K562 (cell line): ENCODE measurements at regions not wholly inside any gene's neighbourhood (a gene's known extent, or its start where the extent isn't known, plus 50 kb on each side); places are given as distances from the start of the nearest gene placed in this dataset.

Experiments
- ATAC-seq: fragments of 200-7000 bp; cut with Tn5 transposase; 3 replicates; pipeline ENCODE4 v1.9.1; 2020; ENCODE audit warnings: moderate library complexity
- BruUV-seq: library from RNA; stranded (reverse); fragments of 400-500 nt; replicated peaks from 2 replicates; lab custom pipeline; 2021; lab: Mats Ljungman, UMichigan
- CTCF ChIA-PET: fragments of 300-600 bp; formaldehyde crosslinking; extraction: SDS; loops from one replicate; lab custom pipeline; 2021; ENCODE audit warnings: low intra/inter-chr PET ratio; lab: Yijun Ruan, JAX
- POLR2A ChIA-PET: fragments of 300-600, 350-650 bp; sonication (Branson Sonifier 250); formaldehyde crosslinking; extraction: SDS; loops from one replicate; lab custom pipeline; 2021; ENCODE audit warnings: antibody characterized with exemption, inconsistent platforms; lab: Yijun Ruan, JAX
- DNase-seq, 4 experiments: peaks; one replicate each; pipeline versions ENCODE4 v3.0.0 to v3.0.0-alpha.2; 2011 to 2018; ENCODE audit warnings: low spot score in 3 of 4, mixed read lengths in 3 of 4; ENCODE audit errors: extremely low read depth in 1 of 4
- FAIRE-seq: peaks from 2 replicates; lab custom pipeline; 2011; peaks lifted over from hg19 to GRCh38; lab: Jason Lieb, UNC
- H2AFZ ChIP-seq: 2 replicates; pipeline ENCODE4 v1.6.0; 2011; ENCODE audit warnings: low read depth, low read length, control low read depth, inconsistent platforms
- H3K27ac ChIP-seq: fragments of 200-600 bp; 3 replicates; pipeline ENCODE4 v1.8.0; 2011; ENCODE audit warnings: low read depth, mild to moderate bottlenecking, control low read depth, inconsistent platforms, low read length, moderate library complexity, mixed read lengths; ENCODE audit errors: extremely low read depth
- H3K27me3 ChIP-seq, 2 experiments: fragments of 300-600 bp in 1 of 2; 2 replicates in 1 of 2; 3 replicates in 1 of 2; pipeline versions ENCODE4 v1.6.0 to v1.8.0; 2011; ENCODE audit warnings: inconsistent platforms in 2 of 2, low read length in 2 of 2, mild to moderate bottlenecking in 1 of 2, mixed read lengths in 1 of 2, moderate library complexity in 1 of 2; ENCODE audit not compliant: control insufficient read depth in 2 of 2, insufficient read depth in 2 of 2
- H3K36me3 ChIP-seq: fragments of 300-600 bp; 3 replicates; pipeline ENCODE4 v1.8.0; 2011; ENCODE audit warnings: mild to moderate bottlenecking, low read length, inconsistent platforms; ENCODE audit not compliant: control insufficient read depth, insufficient read depth
- H3K4me1 ChIP-seq, 2 experiments: fragments of 200-600 bp in 1 of 2; replicated peaks in 1 of 2; 2 replicates in 1 of 2; 3 replicates in 1 of 2; pipeline versions ENCODE4 v1.5.1 to v1.8.0; 2011; ENCODE audit warnings: inconsistent platforms in 2 of 2, low read length in 2 of 2, mild to moderate bottlenecking in 1 of 2, mixed read lengths in 1 of 2, moderate library complexity in 1 of 2; ENCODE audit not compliant: control insufficient read depth in 2 of 2, insufficient read depth in 2 of 2
- H3K4me2 ChIP-seq: 2 replicates; pipeline ENCODE4 v1.6.1; 2011; ENCODE audit warnings: low read length, control low read depth, inconsistent platforms, mixed read lengths; ENCODE audit not compliant: insufficient read depth
- H3K4me3 ChIP-seq: fragments of 200-600 bp; sonication (generic), shearing (Covaris generic); 2 replicates; pipeline ENCODE4 v1.5.1; 2016; ENCODE audit warnings: control low read depth, inconsistent platforms
- H3K79me2 ChIP-seq: fragments of 200-600 bp; 3 replicates; pipeline ENCODE4 v1.8.0; 2011; ENCODE audit warnings: low read length, inconsistent platforms; ENCODE audit not compliant: control insufficient read depth, insufficient read depth
- H3K9ac ChIP-seq, 2 experiments: 2 replicates each; pipeline versions ENCODE4 v1.6.0 to v1.6.1; 2011; ENCODE audit warnings: low read depth in 2 of 2, low read length in 2 of 2, control low read depth in 1 of 2, inconsistent platforms in 1 of 2, mild to moderate bottlenecking in 1 of 2, mixed read lengths in 1 of 2; ENCODE audit not compliant: insufficient read depth in 1 of 2
- H3K9me1 ChIP-seq: one replicate; pipeline ENCODE4 v1.6.0; 2011; ENCODE audit warnings: inconsistent platforms, mild to moderate bottlenecking, low read length, moderate library complexity; ENCODE audit not compliant: control insufficient read depth, insufficient read depth
- H3K9me3 ChIP-seq: replicated peaks from 2 replicates; pipeline ENCODE4 v1.5.1; 2011; ENCODE audit warnings: low read depth, low read length, inconsistent platforms; ENCODE audit not compliant: control insufficient read depth, insufficient read depth
- H4K20me1 ChIP-seq: replicated peaks from 2 replicates; pipeline ENCODE4 v1.6.1; 2011; ENCODE audit warnings: low read length, inconsistent platforms, mixed read lengths; ENCODE audit not compliant: control insufficient read depth, insufficient read depth
- BRF1 ChIP-seq: IDR thresholded peaks from 3 replicates; pipeline ENCODE4 v1.6.1; 2011; ENCODE audit warnings: borderline replicate concordance, mild to moderate bottlenecking; ENCODE audit not compliant: insufficient read length; ENCODE audit errors: extremely low read depth
- HMG20B ChIP-seq: fragments of 250-450 bp; sonication (Bioruptor Pico); IDR thresholded peaks from 2 replicates; pipeline ENCODE4 v1.5.0; 2021; ENCODE audit warnings: mild to moderate bottlenecking
- KAT2B ChIP-seq: IDR thresholded peaks from one replicate; pipeline ENCODE4 v1.6.1; 2012; ENCODE audit warnings: low read depth, mild to moderate bottlenecking, control low read depth, inconsistent platforms, low read length, moderate library complexity
- NCOA6 ChIP-seq: fragments of 450-650 bp; IDR thresholded peaks from 2 replicates; pipeline ENCODE4 v1.6.1; 2017; ENCODE audit warnings: mild to moderate bottlenecking
- PML ChIP-seq: IDR thresholded peaks from 2 replicates; pipeline ENCODE4 v1.6.1; 2012; ENCODE audit warnings: low read length, inconsistent platforms
- RAD21 ChIP-seq, 2 experiments: fragments of 250-450 bp in 1 of 2; fragments of 450-650 bp in 1 of 2; sonication (Bioruptor Pico) in 1 of 2; formaldehyde crosslinking in 1 of 2; IDR thresholded peaks in 1 of 2; conservative IDR thresholded peaks in 1 of 2; 2 replicates each; pipeline versions ENCODE4 v1.4.0 to v1.8.0; 2020 to 2022; ENCODE audit warnings: mild to moderate bottlenecking in 2 of 2, moderate library complexity in 1 of 2
- RB1 ChIP-seq: fragments of 450-650 bp; IDR thresholded peaks from 2 replicates; pipeline ENCODE4 v1.6.1; 2017; ENCODE audit warnings: low read depth, mild to moderate bottlenecking
- SIX5 ChIP-seq, 2 experiments: IDR thresholded peaks; 2 replicates each; pipeline ENCODE4 v1.6.1; 2011; ENCODE audit warnings: low read length in 2 of 2, borderline replicate concordance in 1 of 2, low read depth in 1 of 2, mild to moderate bottlenecking in 1 of 2, moderate library complexity in 1 of 2; ENCODE audit not compliant: insufficient read depth in 1 of 2
- XRCC5 ChIP-seq: fragments of 200-400 bp; formaldehyde crosslinking; IDR thresholded peaks from 2 replicates; pipeline ENCODE4 v1.6.1; 2017; ENCODE audit warnings: low read depth, mild to moderate bottlenecking, low read length
- ZNF146 ChIP-seq: IDR thresholded peaks from one replicate; pipeline ENCODE4 v1.6.1; 2018; ENCODE audit warnings: missing compliant biosample characterization; ENCODE audit not compliant: unreplicated experiment
- ZNF232 ChIP-seq: sonication (generic); formaldehyde crosslinking; IDR thresholded peaks from 2 replicates; pipeline ENCODE4 v1.8.0; 2022; ENCODE audit warnings: mild to moderate bottlenecking, missing genetic modification reagents
- ZNF347 ChIP-seq: fragments of 450-650 bp; formaldehyde crosslinking; IDR thresholded peaks from 2 replicates; pipeline ENCODE4 v1.4.0; 2020; ENCODE audit warnings: low read depth, mild to moderate bottlenecking, moderate library complexity
- ZNF507 ChIP-seq: conservative IDR thresholded peaks from 2 replicates; pipeline ENCODE4 v1.6.1; 2017; ENCODE audit warnings: missing genetic modification characterization, missing compliant biosample characterization
- ZSCAN32 ChIP-seq: fragments of 450-650 bp; formaldehyde crosslinking; IDR thresholded peaks from 2 replicates; pipeline ENCODE4 v1.4.0; 2020; ENCODE audit warnings: mild to moderate bottlenecking, moderate library complexity
- WGBS: fragments of 100-300 bp; shearing (Covaris generic); methylation state at CpG from one replicate; pipeline ENCODE4 v1.1.6; 2016; ENCODE audit warnings: low coverage, mixed read lengths; ENCODE audit not compliant: insufficient coverage; ENCODE audit errors: missing lambda C conversion rate; 5-methylcytosine and 5-hydroxymethylcytosine counted together
- in situ Hi-C: fragments of 300-500 bp; cut with MboI; formaldehyde crosslinking; loops from 4 replicates; pipeline ENCODE4 v1.15.0; 2018; ENCODE audit warnings: inconsistent platforms, mixed read lengths
- intact Hi-C: fragments of 100-400 bp; cut with micrococcal nuclease; formaldehyde crosslinking; loops from 2 replicates; pipeline ENCODE4 v1.14.2; 2022
- TF ChIP-seq, protein P1 (sequence below): fragments of 250-450 bp; sonication (Bioruptor Pico); IDR thresholded peaks from 2 replicates; pipeline ENCODE4 v1.4.0; 2020; ENCODE audit warnings: borderline replicate concordance

DNA sequence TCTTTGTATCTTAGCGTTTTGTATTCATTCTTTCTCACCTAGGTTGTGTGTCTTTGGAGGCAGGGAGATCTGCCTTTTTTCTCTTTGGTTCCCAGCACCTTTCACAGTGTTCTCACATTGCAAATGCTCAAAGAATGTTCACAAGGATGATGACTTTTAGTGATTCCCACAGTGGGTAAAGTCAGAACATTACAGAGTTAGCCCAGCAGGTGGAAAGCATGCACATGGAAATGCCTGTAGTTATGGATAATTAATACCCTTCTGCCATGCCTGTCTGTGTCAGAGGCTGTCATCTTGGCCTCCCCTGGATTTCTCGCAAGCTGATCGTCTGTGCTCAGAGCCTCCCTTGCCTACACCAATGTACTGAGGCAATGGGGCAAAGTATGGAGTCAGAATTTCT lies 458.9 kb downstream of the LMO4 start:
- Histone ChIP-seq H3K4me1 (no peaks in the 10 kb centered on the region), H2AFZ (no peak overlapping the region), H3K27me3 (no peaks in the 10 kb centered on the region), H3K9me3 (no peaks in the 10 kb centered on the region), H3K4me3 (no peak overlapping the region), H3K9ac (no peak overlapping the region), H4K20me1 (no peaks in the 10 kb centered on the region), H3K4me2 (no peak overlapping the region), H3K79me2 (no peaks in the 10 kb centered on the region), H3K27ac (no peak overlapping the region; the same call in 2 of the 3 replicates), H3K36me3 (no peaks in the 10 kb centered on the region), H3K9me1 (no peaks in the 10 kb centered on the region)
- ATAC-seq (no peak; the same call in 2 of the 3 replicates), FAIRE-seq (no peak), DNase-seq (no peak)
- CTCF ChIA-PET = no interaction called here
- intact Hi-C loops = no loop called here
- in situ Hi-C loops = no loop called here
- POLR2A ChIA-PET = no interaction called here
- WGBS = 0% methylated on average over 3 of the region's 3 CpGs
- BruUV-seq = no TSS peak
- TF ChIP-seq SIX5 (IDR thresholded peaks at IDR 0.05; ENCODE audit: borderline replicate concordance in 1 of 2, insufficient read depth in 1 of 2, low read depth in 1 of 2, low read length in 2 of 2) (no peak), PML (no peak), KAT2B (no peak), ZNF347 (no peak), HMG20B (CRISPR knock-in tag) (no peak), NCOA6 (no peak), ZNF146 (CRISPR knock-in tag) (no peak), ZNF232 (no peak), ZSCAN32 (CRISPR knock-in tag) (no peak), XRCC5 (no peak), ZNF507 (no peak), RAD21 (CRISPR knock-in tag; conservative IDR thresholded peaks at IDR 0.05 in 1 of 2, IDR thresholded peaks at IDR 0.05 in 1 of 2) (no peak), RB1 (no peak), BRF1 (no peak)
- TF ChIP-seq, protein P1, sequence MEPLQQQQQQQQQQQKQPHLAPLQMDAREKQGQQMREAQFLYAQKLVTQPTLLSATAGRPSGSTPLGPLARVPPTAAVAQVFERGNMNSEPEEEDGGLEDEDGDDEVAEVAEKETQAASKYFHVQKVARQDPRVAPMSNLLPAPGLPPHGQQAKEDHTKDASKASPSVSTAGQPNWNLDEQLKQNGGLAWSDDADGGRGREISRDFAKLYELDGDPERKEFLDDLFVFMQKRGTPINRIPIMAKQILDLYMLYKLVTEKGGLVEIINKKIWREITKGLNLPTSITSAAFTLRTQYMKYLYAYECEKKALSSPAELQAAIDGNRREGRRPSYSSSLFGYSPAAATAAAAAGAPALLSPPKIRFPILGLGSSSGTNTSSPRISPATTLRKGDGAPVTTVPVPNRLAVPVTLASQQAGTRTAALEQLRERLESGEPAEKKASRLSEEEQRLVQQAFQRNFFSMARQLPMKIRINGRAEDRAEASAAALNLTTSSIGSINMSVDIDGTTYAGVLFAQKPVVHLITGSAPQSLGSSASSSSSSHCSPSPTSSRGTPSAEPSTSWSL (CRISPR knock-in tag) = no peak
